Gastroesophageal sphincter (tissue), 4 donors: ENCODE measurements at regions not wholly inside any gene's neighbourhood (a gene's known extent, or its start where the extent isn't known, plus 50 kb on each side); places are given as distances from the start of the nearest gene placed in this dataset.

Experiments used
- ATAC-seq: fragments of 150-250 bp; one replicate; pipeline ENCODE4 v1.9.1; 2016; ENCODE audit warnings: mild to moderate bottlenecking, moderate library complexity
- H3K27ac ChIP-seq, 4 donors: fragments of 200-600 bp; sonication (generic) in 3 of 4; 1 replicate in 3 of 4; 2 replicates in 1 of 4; pipeline ENCODE4 v1.5.1; 2016 to 2019
- H3K27me3 ChIP-seq: fragments of 200-600 bp; sonication (generic); one replicate; pipeline ENCODE4 v1.5.1; 2019
- H3K36me3 ChIP-seq, 2 donors: fragments of 200-600 bp; sonication (generic); one replicate each; pipeline ENCODE4 v1.5.1; 2019; ENCODE audit warnings: control low read depth in 1 of 2
- H3K4me1 ChIP-seq, 3 donors: fragments of 200-600 bp; sonication (generic); 1 replicate in 2 of 3; 2 replicates in 1 of 3; pipeline ENCODE4 v1.5.1; 2016 to 2019; ENCODE audit warnings: control low read depth in 2 of 3
- H3K4me3 ChIP-seq, 2 donors: fragments of 200-600 bp; sonication (generic); one replicate each; pipeline ENCODE4 v1.5.1; 2019; ENCODE audit warnings: mild to moderate bottlenecking in 1 of 2, moderate library complexity in 1 of 2
- H3K9me3 ChIP-seq, 3 donors: fragments of 200-600 bp; sonication (generic); one replicate each; pipeline ENCODE4 v1.5.1; 2017 to 2019; ENCODE audit warnings: control low read depth in 2 of 3
- CTCF ChIP-seq, 4 experiments: fragments of 200-600 bp in 2 of 4; fragments of 450-650 bp in 2 of 4; sonication (generic) in 1 of 4; IDR thresholded peaks; one replicate each; pipeline ENCODE4 v1.5.1; 2017 to 2019; ENCODE audit warnings: antibody characterized with exemption in 4 of 4, mild to moderate bottlenecking in 2 of 4, moderate library complexity in 2 of 4
- EP300 ChIP-seq: sonication (generic); formaldehyde crosslinking; IDR thresholded peaks from one replicate; pipeline ENCODE4 v1.6.1; 2017; ENCODE audit warnings: antibody characterized with exemption, mild to moderate bottlenecking
- POLR2A ChIP-seq, 2 donors: fragments of 450-650 bp; IDR thresholded peaks; one replicate each; pipeline ENCODE4 v1.6.1; 2017; ENCODE audit warnings: antibody characterized with exemption in 2 of 2, mild to moderate bottlenecking in 2 of 2, moderate library complexity in 1 of 2
- POLR2AphosphoS5 ChIP-seq: sonication (generic); formaldehyde crosslinking; IDR thresholded peaks from one replicate; pipeline ENCODE4 v1.6.1; 2017; ENCODE audit warnings: antibody characterized with exemption
- WGBS, 2 donors: methylation state at CpG; one replicate each; pipeline ENCODE4 v1.1.5; 2018; ENCODE audit warnings: low coverage in 1 of 2; 5-methylcytosine and 5-hydroxymethylcytosine counted together

GRCh38 chr12:46892034-46892705 lies 66.4 kb upstream of the SLC38A4 start:
- Histone ChIP-seq H3K9me3 (peaks cover 0 to 4% (median 0%) of the 10 kb centered on the region in 3 donors), H3K4me3 (no peak overlapping the region), H3K36me3 (no peaks in the 10 kb centered on the region), H3K27me3 (no peaks in the 10 kb centered on the region), H3K27ac (no peak overlapping the region), H3K4me1 (no peaks in the 10 kb centered on the region)
- TF ChIP-seq POLR2AphosphoS5 (no peak), CTCF (IDR thresholded peaks at IDR 0.05) (no peak), EP300 (no peak), POLR2A (IDR thresholded peaks at IDR 0.05) (no peak)
- 82 to 100% methylated on average over 1 to 7 of the region's 11 CpGs for WGBS, 2 donors
- no peak for ATAC-seq

- Histone ChIP-seq H3K27ac (no peak overlapping the region), H3K36me3 (no peaks in the 10 kb centered on the region), H3K4me3 (no peak overlapping the region), H3K27me3 (no peaks in the 10 kb centered on the region), H3K9me3 (peaks cover 0 to 4% (median 0%) of the 10 kb centered on the region in 3 donors), H3K4me1 (no peaks in the 10 kb centered on the region)
- ATAC-seq, result no peak
- TF ChIP-seq EP300, result no peak
- TF ChIP-seq POLR2A (IDR thresholded peaks at IDR 0.05), result no peak
- TF ChIP-seq POLR2AphosphoS5, result no peak
- no peak for TF ChIP-seq CTCF (IDR thresholded peaks at IDR 0.05)
- WGBS, 2 donors, result 67 to 75% methylated on average over 4 of the region's 4 CpGs
Measured at GRCh38 chr12:46892887-46893286, 67.1 kb upstream of the SLC38A4 start.

GRCh38 chr12:46893434-46893833 lies 67.6 kb upstream of the SLC38A4 start:
- no peak for ATAC-seq
- Histone ChIP-seq H3K27ac (no peak overlapping the region), H3K27me3 (no peaks in the 10 kb centered on the region), H3K36me3 (no peaks in the 10 kb centered on the region), H3K4me1 (no peaks in the 10 kb centered on the region), H3K4me3 (no peak overlapping the region), H3K9me3 (peaks cover 0 to 4% (median 0%) of the 10 kb centered on the region in 3 donors)
- 95 to 100% methylated on average over 1 of the region's 1 CpG for WGBS, 2 donors
- TF ChIP-seq CTCF (IDR thresholded peaks at IDR 0.05) (no peak), POLR2AphosphoS5 (no peak), POLR2A (IDR thresholded peaks at IDR 0.05) (no peak), EP300 (no peak)

GRCh38 chr12:46895726-46896125 lies 69.9 kb upstream of the SLC38A4 start:
- Histone ChIP-seq H3K27me3 (no peaks in the 10 kb centered on the region), H3K4me1 (no peaks in the 10 kb centered on the region), H3K36me3 (no peaks in the 10 kb centered on the region), H3K27ac (no peak overlapping the region), H3K9me3 (no peaks in the 10 kb centered on the region), H3K4me3 (no peak overlapping the region)
- TF ChIP-seq POLR2A (IDR thresholded peaks at IDR 0.05) (no peak), CTCF (IDR thresholded peaks at IDR 0.05) (no peak)
- WGBS, 2 donors, result 23 to 32% methylated on average over 3 of the region's 3 CpGs
- ATAC-seq, result no peak

- WGBS, 2 donors, result 0 to 20% methylated on average over 1 of the region's 1 CpG
- TF ChIP-seq CTCF (IDR thresholded peaks at IDR 0.05) (no peak), POLR2AphosphoS5 (no peak), EP300 (no peak), POLR2A (IDR thresholded peaks at IDR 0.05) (no peak)
- ATAC-seq, result no peak
- no peak overlapping the region for H3K4me3 ChIP-seq
- no peak overlapping the region for H3K27ac ChIP-seq
- no peaks in the 10 kb centered on the region for H3K4me1 ChIP-seq
- no peaks in the 10 kb centered on the region for H3K27me3 ChIP-seq
- no peaks in the 10 kb centered on the region for H3K9me3 ChIP-seq
- H3K36me3 ChIP-seq, result no peaks in the 10 kb centered on the region
Measured at GRCh38 chr12:46896680-46897079, 70.9 kb upstream of the SLC38A4 start.
